GM23338 (cell line): ENCODE measurements at regions not wholly inside any gene's neighbourhood (a gene's known extent, or its start where the extent isn't known, plus 50 kb on each side); places are given as distances from the start of the nearest gene placed in this dataset.
A peak's percentile ranks its signal among the peaks of the same experiment; 100 is the strongest.

Experiments used
- ATAC-seq: fragments of 200-7000 bp; cut with Tn5 transposase; 3 replicates; pipeline ENCODE4 v1.9.1; 2020
- DNase-seq: peaks from one replicate; pipeline ENCODE4 v3.0.0-alpha.2; 2015; ENCODE audit warnings: low spot score
- H2AFZ ChIP-seq: fragments of 200-600 bp; sonication (generic); 2 replicates; pipeline ENCODE4 v1.8.0; 2016; ENCODE audit warnings: antibody characterized with exemption, mild to moderate bottlenecking, moderate library complexity
- H3F3A ChIP-seq: fragments of 200-600 bp; sonication (generic); replicated peaks from 2 replicates; pipeline ENCODE4 v1.8.0; 2017; ENCODE audit warnings: antibody characterized with exemption, mixed run types, low read depth
- H3K27ac ChIP-seq: fragments of 200-600 bp; sonication (generic); 2 replicates; pipeline ENCODE4 v1.6.1; 2016; ENCODE audit warnings: low read depth
- H3K27me3 ChIP-seq: fragments of 200-600 bp; sonication (generic); 2 replicates; pipeline ENCODE4 v1.8.0; 2016; ENCODE audit warnings: mild to moderate bottlenecking, mixed run types, moderate library complexity; ENCODE audit not compliant: insufficient read depth
- H3K36me3 ChIP-seq: fragments of 200-600 bp; sonication (generic); 2 replicates; pipeline ENCODE4 v1.8.0; 2016; ENCODE audit warnings: mild to moderate bottlenecking; ENCODE audit not compliant: insufficient read depth
- H3K4me1 ChIP-seq: fragments of 200-600 bp; sonication (generic); 2 replicates; pipeline ENCODE4 v1.8.0; 2016; ENCODE audit warnings: mild to moderate bottlenecking, moderate library complexity; ENCODE audit not compliant: insufficient read depth
- H3K4me2 ChIP-seq: fragments of 200-600 bp; sonication (generic); 2 replicates; pipeline ENCODE4 v1.7.1; 2017; ENCODE audit warnings: mixed run types
- H3K4me3 ChIP-seq: fragments of 200-600 bp; sonication (generic); 2 replicates; pipeline ENCODE4 v1.6.1; 2016; ENCODE audit warnings: mixed run types
- H3K79me2 ChIP-seq: fragments of 200-600 bp; sonication (generic); replicated peaks from 2 replicates; pipeline ENCODE4 v1.8.0; 2017; ENCODE audit warnings: mild to moderate bottlenecking; ENCODE audit not compliant: insufficient read depth
- H3K9me2 ChIP-seq: fragments of 200-600 bp; sonication (generic); 2 replicates; pipeline ENCODE4 v1.8.0; 2017; ENCODE audit not compliant: insufficient read depth
- H4K20me1 ChIP-seq: fragments of 200-600 bp; sonication (generic); replicated peaks from 2 replicates; pipeline ENCODE4 v1.8.0; 2017; ENCODE audit warnings: mild to moderate bottlenecking; ENCODE audit not compliant: insufficient read depth
- H3K27ac Mint-ChIP-seq: 2 replicates; pipeline ENCODE4 v1.8.0; 2020; ENCODE audit warnings: inconsistent platforms, mild to moderate bottlenecking, moderate library complexity, mixed read lengths
- H3K27me3 Mint-ChIP-seq: 3 replicates; pipeline ENCODE4 v1.8.0; 2022; ENCODE audit warnings: low read depth, mild to moderate bottlenecking, moderate library complexity, mixed read lengths, inconsistent platforms; ENCODE audit not compliant: insufficient read depth, poor library complexity
- H3K36me3 Mint-ChIP-seq: 3 replicates; pipeline ENCODE4 v1.8.0; 2021; ENCODE audit warnings: low read depth, mild to moderate bottlenecking, inconsistent platforms, moderate library complexity, mixed read lengths
- H3K4me1 Mint-ChIP-seq: 3 replicates; pipeline ENCODE4 v1.8.0; 2020; ENCODE audit warnings: mild to moderate bottlenecking, inconsistent platforms, mixed read lengths
- H3K4me3 Mint-ChIP-seq: 3 replicates; pipeline ENCODE4 v1.8.0; 2021; ENCODE audit warnings: moderate library complexity, mild to moderate bottlenecking, inconsistent platforms, mixed read lengths
- H3K9me3 Mint-ChIP-seq: 3 replicates; pipeline ENCODE4 v1.8.0; 2020; ENCODE audit warnings: moderate library complexity, mild to moderate bottlenecking, inconsistent platforms, mixed read lengths
- CREB1 ChIP-seq: fragments of 250-450 bp; sonication (Bioruptor Pico); IDR thresholded peaks from 2 replicates; pipeline ENCODE4 v1.5.0; 2020; ENCODE audit warnings: low read depth, mild to moderate bottlenecking, moderate library complexity
- ETS1 ChIP-seq: IDR thresholded peaks from 2 replicates; pipeline ENCODE4 v1.6.1; 2016; ENCODE audit warnings: antibody characterized with exemption
- EZH2 ChIP-seq: fragments of 200-600 bp; sonication (generic); IDR thresholded peaks from one replicate; pipeline ENCODE4 v1.8.0; 2017; ENCODE audit warnings: antibody characterized with exemption, mild to moderate bottlenecking, low read depth; ENCODE audit not compliant: unreplicated experiment
- EZH2phosphoT487 ChIP-seq: fragments of 200-600 bp; sonication (generic); IDR thresholded peaks from one replicate; pipeline ENCODE4 v1.8.1; 2018; ENCODE audit warnings: antibody characterized with exemption; ENCODE audit not compliant: unreplicated experiment
- JUNB ChIP-seq: IDR thresholded peaks from one replicate; pipeline ENCODE4 v1.6.1; 2016; ENCODE audit warnings: antibody characterized with exemption; ENCODE audit not compliant: unreplicated experiment
- NANOG ChIP-seq: IDR thresholded peaks from 2 replicates; pipeline ENCODE4 v1.6.1; 2016; ENCODE audit warnings: antibody characterized with exemption, borderline replicate concordance
- POLR2AphosphoS5 ChIP-seq: IDR thresholded peaks from 2 replicates; pipeline ENCODE4 v1.6.1; 2016; ENCODE audit warnings: antibody characterized with exemption, low read depth
- STAT1 ChIP-seq: IDR thresholded peaks from one replicate; pipeline ENCODE4 v1.6.1; 2016; ENCODE audit warnings: antibody characterized with exemption; ENCODE audit not compliant: unreplicated experiment
- ZNF114 ChIP-seq: fragments of 250-450 bp; sonication (Bioruptor Pico); IDR thresholded peaks from 2 replicates; pipeline ENCODE4 v1.5.0; 2020; ENCODE audit warnings: mild to moderate bottlenecking, moderate library complexity
- ZNF331 ChIP-seq: fragments of 250-450 bp; sonication (Bioruptor Pico); IDR thresholded peaks from 2 replicates; pipeline ENCODE4 v1.5.0; 2020; ENCODE audit warnings: low read depth, mild to moderate bottlenecking, moderate library complexity
- ZNF462 ChIP-seq: fragments of 250-450 bp; sonication (Bioruptor Pico); IDR thresholded peaks from 2 replicates; pipeline ENCODE4 v1.5.0; 2020; ENCODE audit warnings: mild to moderate bottlenecking, moderate library complexity
- TF ChIP-seq, protein P1 (sequence below): IDR thresholded peaks from one replicate; pipeline ENCODE4 v1.6.1; 2018; ENCODE audit warnings: antibody characterized with exemption; ENCODE audit not compliant: unreplicated experiment
- TF ChIP-seq, protein P2 (sequence below), 2 experiments: fragments of 200-600 bp in 1 of 2; sonication (generic) in 1 of 2; conservative IDR thresholded peaks; 2 replicates each; pipeline versions ENCODE4 v1.5.1 to v1.6.1; 2016 to 2017; ENCODE audit warnings: antibody characterized with exemption in 2 of 2, low read depth in 2 of 2, mild to moderate bottlenecking in 2 of 2, moderate library complexity in 1 of 2

DNA sequence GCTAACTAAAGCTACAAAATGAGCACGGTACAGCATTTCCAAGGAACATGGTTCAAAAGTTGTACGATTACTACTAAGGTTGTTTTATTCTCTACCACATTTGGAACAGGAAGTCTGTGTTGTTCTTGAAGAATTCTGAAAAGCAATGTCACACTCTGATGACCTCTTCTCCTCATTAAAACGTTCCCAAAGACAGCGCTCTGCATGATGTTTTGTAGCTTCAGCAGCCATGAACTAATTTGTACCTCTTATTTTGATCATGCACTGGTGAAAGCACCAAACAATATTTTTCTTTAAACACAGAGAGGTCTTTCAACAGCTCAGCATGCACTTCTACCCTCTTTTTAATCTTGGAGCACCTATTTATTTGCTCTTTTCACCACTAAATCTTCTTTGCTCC is 75.0 kb upstream of the TES start:
- no peaks in the 10 kb centered on the region for H3K27me3 ChIP-seq
- ATAC-seq (no peak), DNase-seq (no peak)
- H3K4me1 ChIP-seq = no peaks in the 10 kb centered on the region
- H3K79me2 ChIP-seq = no peaks in the 10 kb centered on the region
- H3F3A ChIP-seq = no peaks in the 10 kb centered on the region
- H3K36me3 ChIP-seq = no peaks in the 10 kb centered on the region
- Mint-ChIP-seq H3K9me3 (no peaks in the 10 kb centered on the region), H3K4me1 (no peaks in the 10 kb centered on the region), H3K4me3 (no peak overlapping the region), H3K27me3 (no peaks in the 10 kb centered on the region), H3K36me3 (no peaks in the 10 kb centered on the region), H3K27ac (no peak overlapping the region)
- H2AFZ ChIP-seq = peak overlapping the region; percentile 39; the same call in 1 of the 2 replicates
- TF ChIP-seq STAT1 = no peak
- TF ChIP-seq, protein P1, sequence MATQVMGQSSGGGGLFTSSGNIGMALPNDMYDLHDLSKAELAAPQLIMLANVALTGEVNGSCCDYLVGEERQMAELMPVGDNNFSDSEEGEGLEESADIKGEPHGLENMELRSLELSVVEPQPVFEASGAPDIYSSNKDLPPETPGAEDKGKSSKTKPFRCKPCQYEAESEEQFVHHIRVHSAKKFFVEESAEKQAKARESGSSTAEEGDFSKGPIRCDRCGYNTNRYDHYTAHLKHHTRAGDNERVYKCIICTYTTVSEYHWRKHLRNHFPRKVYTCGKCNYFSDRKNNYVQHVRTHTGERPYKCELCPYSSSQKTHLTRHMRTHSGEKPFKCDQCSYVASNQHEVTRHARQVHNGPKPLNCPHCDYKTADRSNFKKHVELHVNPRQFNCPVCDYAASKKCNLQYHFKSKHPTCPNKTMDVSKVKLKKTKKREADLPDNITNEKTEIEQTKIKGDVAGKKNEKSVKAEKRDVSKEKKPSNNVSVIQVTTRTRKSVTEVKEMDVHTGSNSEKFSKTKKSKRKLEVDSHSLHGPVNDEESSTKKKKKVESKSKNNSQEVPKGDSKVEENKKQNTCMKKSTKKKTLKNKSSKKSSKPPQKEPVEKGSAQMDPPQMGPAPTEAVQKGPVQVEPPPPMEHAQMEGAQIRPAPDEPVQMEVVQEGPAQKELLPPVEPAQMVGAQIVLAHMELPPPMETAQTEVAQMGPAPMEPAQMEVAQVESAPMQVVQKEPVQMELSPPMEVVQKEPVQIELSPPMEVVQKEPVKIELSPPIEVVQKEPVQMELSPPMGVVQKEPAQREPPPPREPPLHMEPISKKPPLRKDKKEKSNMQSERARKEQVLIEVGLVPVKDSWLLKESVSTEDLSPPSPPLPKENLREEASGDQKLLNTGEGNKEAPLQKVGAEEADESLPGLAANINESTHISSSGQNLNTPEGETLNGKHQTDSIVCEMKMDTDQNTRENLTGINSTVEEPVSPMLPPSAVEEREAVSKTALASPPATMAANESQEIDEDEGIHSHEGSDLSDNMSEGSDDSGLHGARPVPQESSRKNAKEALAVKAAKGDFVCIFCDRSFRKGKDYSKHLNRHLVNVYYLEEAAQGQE = no peak
- TF ChIP-seq ZNF462 = no peak
- no peak for TF ChIP-seq JUNB
- no peak for TF ChIP-seq ZNF331 (CRISPR knock-in tag)
- no peak for TF ChIP-seq POLR2AphosphoS5
- TF ChIP-seq NANOG = no peak
- no peak for TF ChIP-seq CREB1
- no peak for TF ChIP-seq EZH2
- TF ChIP-seq ZNF114 (CRISPR knock-in tag) = no peak
- TF ChIP-seq, protein P2, sequence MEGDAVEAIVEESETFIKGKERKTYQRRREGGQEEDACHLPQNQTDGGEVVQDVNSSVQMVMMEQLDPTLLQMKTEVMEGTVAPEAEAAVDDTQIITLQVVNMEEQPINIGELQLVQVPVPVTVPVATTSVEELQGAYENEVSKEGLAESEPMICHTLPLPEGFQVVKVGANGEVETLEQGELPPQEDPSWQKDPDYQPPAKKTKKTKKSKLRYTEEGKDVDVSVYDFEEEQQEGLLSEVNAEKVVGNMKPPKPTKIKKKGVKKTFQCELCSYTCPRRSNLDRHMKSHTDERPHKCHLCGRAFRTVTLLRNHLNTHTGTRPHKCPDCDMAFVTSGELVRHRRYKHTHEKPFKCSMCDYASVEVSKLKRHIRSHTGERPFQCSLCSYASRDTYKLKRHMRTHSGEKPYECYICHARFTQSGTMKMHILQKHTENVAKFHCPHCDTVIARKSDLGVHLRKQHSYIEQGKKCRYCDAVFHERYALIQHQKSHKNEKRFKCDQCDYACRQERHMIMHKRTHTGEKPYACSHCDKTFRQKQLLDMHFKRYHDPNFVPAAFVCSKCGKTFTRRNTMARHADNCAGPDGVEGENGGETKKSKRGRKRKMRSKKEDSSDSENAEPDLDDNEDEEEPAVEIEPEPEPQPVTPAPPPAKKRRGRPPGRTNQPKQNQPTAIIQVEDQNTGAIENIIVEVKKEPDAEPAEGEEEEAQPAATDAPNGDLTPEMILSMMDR (conservative IDR thresholded peaks at IDR 0.05; ENCODE audit: low read depth in 2 of 2) = no peak
- no peak for TF ChIP-seq EZH2phosphoT487
- no peak for TF ChIP-seq ETS1
- H3K9me2 ChIP-seq = no peaks in the 10 kb centered on the region
- H4K20me1 ChIP-seq = no peaks in the 10 kb centered on the region
- no peak overlapping the region for H3K4me3 ChIP-seq
- H3K27ac ChIP-seq = no peak overlapping the region
- H3K4me2 ChIP-seq = no peak overlapping the region
